GM18507 (cell line): ENCODE measurements at regions not wholly inside any gene's neighbourhood (a gene's known extent, or its start where the extent isn't known, plus 50 kb on each side); places are given as distances from the start of the nearest gene placed in this dataset.
"Not testable (repeated sequence)": the region's sequence is repeated elsewhere in the genome, so short reads cannot be mapped to it uniquely, and the experiment has no call there.

Experiments used
- DNase-seq: peaks from one replicate; pipeline ENCODE4 v3.0.0; 2011; ENCODE audit warnings: low read depth; ENCODE audit not compliant: insufficient read length; ENCODE audit errors: extremely low spot score
- FAIRE-seq: peaks from 2 replicates; lab custom pipeline; 2011; peaks lifted over from hg19 to GRCh38; lab: Jason Lieb, UNC

DNA sequence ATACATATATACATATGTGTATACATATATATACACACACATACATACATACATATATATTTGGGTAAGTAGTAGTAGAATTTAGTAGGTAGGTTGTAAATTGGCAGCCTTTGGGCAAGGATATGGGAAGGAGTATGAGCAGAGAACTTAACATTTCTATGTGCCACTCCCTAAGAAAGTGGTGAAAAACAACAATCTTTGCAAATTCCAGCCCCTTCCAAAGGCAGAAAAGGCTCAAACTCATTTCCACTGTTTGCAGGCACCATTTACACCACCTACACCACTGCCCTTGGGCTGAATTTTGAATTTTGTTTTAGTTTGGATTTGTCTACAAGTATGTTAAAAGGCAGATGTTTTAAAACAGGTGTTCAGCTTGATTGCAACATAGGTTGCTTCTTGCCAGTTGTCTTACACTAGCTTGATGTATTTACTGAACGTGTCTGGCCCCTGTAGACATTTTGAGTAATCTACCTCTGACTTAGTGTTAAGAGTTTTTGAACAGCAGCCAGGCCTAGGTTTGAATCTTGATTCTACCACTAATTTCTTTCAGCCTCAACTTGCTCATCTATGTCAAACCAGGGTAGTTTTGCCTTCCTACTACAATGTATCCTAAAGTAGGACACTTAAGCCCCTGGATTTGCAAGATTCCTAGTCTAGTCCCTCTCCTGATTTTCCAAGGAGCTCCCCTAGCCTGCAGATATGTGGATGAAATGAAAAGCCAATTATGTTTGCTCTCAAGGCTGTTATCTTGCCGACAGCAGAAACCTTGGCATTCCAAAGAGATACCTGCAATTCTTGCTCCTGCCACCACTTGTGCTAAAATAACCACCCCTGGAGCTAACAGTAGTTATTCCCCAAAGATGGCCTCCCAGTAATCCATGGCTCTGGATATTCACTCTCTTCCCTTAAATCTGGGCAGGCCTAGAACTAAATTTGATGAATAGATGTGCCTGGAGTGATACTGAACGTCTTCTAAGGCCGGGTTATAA, 156.2 kb upstream of the SLC44A1 start:
- FAIRE-seq (no peak), DNase-seq (no peak)

DNA sequence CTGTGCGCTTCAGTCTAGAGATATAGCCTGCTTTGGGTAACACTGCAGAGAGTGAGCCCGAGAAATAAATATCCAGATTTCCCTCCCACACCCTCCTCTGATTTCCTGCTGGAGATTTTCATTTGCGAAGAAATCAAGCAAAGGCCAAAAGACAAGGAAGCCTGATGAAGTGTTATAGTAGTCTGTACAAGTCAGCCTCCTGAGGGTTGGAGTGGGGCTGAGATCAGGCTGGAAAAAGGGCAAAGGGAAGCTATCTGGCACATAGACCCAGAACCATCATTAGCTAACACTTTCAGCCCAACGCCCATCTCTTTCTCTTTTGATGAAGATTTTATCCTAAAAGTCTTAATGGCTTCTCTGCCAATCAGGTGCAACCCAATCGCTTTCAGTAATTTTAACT, 154.6 kb upstream of the SLC44A1 start:
- no peak for DNase-seq

DNA sequence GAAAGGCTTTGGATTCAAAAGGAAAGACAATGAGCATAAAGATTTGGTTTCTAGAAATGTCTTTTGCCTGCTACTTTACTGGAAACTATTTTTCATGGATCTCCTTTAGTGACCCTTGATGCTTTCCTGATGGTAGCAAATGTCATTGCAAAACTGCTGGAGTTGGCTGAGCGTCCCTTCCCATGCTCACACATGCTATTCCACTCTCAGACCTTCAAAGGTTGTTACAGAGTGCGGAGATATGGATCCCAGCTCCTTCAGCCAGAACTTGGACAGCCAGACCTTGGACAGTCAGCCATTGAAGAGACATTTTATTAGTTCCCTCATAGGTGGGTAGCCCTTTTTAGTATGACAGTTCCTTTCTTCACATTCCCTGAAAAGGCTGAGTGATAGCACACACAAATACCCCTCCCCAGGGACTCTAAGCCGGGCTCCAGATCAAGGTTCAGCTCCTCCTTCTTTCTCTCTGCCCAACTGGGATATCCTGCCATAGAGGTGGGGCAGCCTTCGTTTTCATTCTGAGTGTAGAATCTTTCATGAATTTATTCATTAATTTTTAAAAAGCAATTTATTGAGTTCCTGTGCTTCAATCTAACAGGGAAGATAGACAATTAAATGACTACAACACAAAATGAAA, 153.3 kb upstream of the SLC44A1 start:
- no peak for FAIRE-seq
- DNase-seq, result no peak

More for the DNA sequence above, 154.6 kb upstream of the SLC44A1 start:
- no peak for FAIRE-seq

DNA sequence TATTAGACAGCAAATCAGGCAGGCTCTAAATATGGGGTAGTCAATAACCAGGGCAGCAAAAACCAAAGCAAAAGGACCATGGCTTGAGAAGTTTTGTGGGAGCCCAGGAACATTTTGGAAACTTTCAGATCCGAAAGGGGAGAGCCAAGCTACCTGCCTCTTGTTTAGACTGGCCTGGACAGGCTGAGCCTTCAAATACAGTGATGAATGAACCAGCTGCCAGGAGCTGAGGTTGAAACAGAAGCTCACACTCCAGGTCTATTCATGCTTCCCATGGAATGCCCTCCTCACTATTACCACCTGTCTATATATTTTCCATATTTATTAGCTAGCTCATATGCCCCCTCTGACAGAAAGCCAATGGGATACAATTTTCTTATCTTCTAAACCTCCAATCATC, 150.8 kb upstream of the SLC44A1 start:
- DNase-seq, result no peak
- FAIRE-seq, result no peak

DNA sequence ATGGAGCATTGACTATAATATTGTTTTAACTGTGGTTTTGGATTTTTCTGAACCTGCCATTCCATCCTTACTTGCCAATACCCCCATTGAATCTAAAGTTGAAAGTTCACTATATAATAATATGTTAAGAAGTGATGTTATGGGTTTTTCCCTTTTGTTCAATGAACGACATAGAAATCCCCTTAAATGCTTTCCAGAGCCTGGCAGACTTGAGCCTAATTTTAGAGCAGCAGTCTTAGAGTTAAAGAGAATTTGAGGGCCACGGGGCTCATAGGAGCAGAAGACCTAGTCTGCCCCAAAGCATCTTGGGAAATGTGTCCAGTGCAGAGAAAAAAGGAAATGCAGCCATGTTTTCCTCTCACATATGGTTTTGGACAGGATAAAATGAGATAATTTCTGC, 146.1 kb upstream of the SLC44A1 start:
- DNase-seq, result no peak
- no peak for FAIRE-seq

DNA sequence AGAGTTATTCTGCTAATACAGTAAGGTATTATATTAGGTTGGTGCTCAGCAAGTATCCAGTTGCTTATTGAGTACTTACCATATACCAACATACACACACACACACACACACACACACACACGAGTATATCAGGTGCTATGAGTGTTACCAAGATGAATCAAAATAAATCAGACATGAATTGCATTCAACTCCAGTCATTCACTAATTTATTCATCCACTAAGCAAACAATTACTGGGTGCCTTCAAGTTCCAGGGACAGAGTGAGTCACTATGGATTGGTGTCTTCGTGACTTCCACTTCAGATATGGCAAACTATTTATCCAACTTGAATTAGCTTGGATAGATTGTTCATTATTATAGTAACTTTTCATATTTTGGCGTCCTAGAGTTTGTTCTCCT, 140.7 kb upstream of the SLC44A1 start:
- no peak for FAIRE-seq
- no peak for DNase-seq

DNA sequence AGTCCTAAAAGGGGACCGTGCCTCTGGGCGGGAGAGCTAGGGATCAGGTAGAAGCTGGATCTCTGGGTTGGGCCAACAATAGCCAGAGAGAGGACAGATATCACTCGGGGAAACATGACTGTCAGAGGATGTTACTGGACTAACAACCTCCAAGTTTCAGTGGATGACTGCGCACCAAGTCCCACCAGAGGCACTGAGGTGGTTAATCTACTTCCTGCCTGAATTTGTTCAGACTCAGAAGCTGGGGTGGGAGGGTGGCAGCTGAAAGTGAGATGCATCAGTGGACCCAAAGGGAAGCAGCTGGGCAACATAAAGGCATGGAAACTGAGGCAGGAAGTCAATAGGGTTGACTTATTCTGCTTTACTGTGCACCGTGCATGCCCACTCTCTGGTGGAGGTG, 130.1 kb upstream of the SLC44A1 start:
- FAIRE-seq, result peak; percentile 62
- no peak for DNase-seq

DNA sequence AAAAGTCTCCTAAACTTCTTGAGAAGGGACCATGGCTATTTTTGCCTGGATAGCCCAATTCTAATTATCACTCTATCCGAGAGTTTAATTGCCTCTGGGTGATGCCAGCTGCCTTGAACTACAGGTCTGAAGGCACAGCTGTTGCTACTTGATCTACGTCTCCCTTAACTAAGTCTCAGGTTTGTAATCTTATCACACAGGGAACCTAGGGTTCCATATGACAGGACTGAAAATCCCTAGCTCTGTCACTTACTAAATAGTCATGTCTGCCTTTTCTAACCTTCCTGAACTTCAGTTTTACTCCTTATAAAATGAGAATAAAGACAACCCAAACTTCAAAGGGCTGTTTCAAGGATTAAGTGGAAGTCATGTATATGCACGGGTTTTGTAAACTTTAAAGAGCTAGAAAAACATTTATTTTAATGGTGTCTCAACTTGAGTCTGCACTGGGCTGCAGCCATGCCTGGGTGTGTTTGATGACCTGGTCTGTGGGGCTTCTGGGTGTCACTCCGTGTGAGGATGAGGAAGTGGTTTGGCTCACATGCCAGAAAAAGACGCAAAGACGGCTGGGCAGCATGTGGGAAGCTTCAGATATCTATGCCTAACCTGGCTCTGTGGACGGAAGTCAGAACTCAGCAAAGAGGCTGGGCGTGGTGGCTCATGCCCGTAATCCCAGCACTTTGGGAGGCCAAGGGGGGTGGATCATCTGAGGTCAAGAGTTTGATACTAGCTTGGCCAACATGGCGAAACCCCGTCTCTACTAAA, 129.3 kb upstream of the SLC44A1 start:
- FAIRE-seq (peak; percentile 78), DNase-seq (no peak)

DNA sequence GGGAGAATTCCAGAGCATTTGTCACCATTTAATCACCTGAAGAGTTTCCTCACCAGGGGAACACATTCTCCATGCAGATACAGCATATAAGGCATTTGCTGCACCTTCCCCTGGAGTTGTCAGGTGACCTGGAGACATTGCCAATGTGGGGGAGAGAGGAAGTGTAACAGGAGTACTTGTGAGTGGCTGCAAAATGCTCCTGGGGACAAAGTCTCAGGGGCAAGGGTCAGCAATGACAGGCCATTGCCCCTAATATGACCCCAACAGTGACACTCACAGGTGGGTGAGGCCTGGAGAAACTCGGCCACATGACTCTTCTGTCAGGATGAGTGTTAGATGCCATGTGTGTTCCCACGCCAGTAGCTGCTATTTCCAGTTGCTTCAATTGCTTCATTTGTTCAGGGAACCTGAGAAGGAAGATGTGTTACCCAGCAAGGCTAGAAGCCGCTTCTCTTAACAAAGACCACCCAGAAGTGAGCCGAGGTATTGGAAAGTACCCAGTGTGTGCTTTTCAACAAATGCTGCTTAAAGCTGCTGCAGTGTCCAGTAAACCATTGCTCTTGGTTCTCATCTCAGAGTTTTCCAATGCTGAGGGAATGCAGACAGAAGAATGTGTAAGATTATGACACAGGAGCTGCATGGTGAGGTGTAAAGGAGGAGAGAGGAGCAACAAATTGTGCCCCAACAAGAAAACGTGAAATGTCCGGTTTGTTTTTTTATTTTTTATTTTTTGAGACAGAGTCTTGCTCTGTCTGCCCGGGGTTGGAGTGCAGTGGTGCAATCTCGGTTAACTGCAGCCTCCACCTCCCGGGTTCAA, 128.2 kb upstream of the SLC44A1 start:
- no peak for FAIRE-seq

DNA sequence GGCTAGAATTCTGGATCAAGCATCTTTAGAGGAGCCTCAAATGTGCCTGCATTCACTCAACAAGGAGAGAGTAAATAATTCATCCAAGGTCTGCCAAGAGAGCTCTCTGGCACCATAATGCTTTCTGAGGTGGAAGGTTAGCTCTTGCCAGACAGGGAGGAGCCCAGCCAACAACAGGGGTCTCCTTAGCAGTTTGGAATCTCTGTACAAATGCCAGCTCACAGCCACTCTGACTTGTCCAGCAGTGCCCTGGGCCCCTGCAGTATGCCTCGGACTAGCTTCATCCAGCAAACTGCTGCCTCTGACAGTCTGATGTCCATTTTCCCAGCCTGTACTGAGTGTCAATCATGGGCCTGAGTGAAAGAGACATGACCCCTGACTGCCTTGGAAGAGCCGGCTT, 127.2 kb upstream of the SLC44A1 start:
- FAIRE-seq, result no peak
- DNase-seq, result no peak

More for the DNA sequence above, 128.2 kb upstream of the SLC44A1 start:
- no peak for DNase-seq

DNA sequence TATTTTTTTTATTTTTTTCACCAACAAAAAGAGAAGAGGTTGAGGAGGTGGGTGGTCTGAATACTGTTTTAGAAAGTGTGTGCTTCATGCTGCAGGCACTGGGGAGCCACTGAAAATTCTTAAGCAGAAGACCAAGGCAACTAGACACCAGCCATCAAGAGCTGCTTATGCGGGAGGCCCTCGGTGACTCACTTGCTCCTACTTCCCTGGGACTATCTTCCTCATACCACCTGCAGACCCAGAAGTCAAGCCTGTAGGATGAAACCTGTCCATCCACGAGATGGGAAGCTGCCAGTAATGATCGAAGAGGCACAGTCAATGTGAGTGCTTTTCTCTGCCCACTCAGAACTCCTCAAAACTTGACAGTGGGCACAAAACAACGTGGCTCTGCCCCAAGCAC, 125.8 kb upstream of the SLC44A1 start:
- DNase-seq (no peak), FAIRE-seq (no peak)

DNA sequence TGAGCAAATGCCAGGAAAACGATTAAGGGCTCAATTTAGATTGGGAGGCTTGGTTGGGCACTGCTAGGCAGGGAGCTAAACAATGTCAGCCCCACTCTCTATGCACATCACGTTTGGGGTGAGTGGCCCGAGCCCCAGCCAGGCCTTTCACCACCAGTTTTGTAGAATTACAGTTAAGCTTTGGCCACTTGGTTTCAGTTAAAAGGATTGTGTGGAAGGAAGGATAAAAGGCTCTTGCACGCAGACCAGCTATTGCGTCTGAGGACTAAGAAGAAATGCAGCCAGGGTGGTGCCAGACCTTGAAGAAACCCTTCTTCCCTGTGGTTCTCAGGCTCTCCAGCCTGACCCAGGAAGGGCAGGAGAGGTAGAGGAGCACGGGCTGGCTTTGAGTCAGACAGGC, 125.3 kb upstream of the SLC44A1 start:
- FAIRE-seq, result no peak
- no peak for DNase-seq

DNA sequence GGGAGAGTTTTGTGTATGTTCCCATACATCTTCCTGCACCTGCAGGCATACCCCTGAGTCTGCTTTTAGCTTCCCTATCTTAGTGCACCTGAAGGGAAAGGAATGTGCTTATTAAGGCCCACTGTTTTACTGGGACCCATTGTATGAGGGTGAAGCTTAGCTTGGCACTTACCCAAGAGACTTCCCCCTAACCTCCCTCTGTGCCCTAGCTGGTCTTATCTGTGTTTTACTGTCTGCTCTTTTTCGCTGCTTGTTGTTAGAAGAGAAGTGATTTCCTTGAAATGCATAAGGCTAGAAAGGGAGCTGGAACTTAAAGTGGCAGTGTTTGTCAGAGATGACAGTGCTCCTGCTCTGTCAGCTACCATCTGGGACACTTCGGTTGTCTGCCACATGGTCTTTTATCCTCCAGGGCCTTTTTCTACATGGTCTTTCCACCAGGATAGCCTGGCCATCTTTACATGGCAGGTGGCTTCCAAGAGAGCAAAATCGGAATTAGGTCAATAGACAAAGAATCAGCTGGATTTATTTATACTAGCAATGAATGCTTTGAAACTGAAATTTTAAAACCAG, 122.5 kb upstream of the SLC44A1 start:
- DNase-seq (no peak), FAIRE-seq (no peak)

DNA sequence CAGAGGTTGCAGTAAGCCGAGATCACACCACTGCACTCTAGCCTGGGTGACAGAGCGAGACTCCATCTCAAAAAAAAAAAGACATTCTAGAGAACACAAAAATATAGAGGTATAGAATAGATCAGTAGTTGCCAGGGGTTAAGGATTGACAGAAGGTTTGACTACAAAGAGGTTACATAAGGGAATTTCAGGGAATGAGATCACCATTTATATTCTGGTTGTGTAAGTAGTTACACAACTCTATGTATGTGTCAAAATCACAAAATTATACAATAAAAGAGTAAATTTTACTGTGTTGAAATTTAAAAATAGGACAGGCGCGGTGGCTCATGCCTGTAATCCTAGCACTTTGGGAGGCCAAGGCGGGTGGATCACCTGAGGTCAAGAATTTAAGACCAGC, 119.9 kb upstream of the SLC44A1 start:
- FAIRE-seq, DNase-seq: not testable (repeated sequence)

DNA sequence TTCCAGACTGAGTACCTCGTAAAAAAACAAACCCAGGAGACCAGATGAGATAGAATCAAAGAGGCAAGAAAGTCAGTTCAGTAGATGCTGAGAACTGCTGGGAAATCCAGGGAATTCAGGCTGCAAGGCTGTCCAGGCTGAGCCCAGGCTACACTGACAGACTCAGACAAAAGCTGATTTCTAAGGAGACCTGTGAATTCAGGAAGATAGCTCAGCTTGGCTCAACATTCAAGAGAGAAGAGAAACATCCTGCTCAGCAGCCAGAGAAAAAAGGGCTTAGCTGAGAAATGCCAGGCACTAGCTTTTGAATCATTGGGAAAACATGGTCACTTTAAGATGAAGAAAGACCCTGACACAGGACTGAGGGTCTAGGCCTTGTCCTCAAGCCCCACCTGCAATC, 118.2 kb upstream of the SLC44A1 start:
- FAIRE-seq (no peak), DNase-seq (no peak)

DNA sequence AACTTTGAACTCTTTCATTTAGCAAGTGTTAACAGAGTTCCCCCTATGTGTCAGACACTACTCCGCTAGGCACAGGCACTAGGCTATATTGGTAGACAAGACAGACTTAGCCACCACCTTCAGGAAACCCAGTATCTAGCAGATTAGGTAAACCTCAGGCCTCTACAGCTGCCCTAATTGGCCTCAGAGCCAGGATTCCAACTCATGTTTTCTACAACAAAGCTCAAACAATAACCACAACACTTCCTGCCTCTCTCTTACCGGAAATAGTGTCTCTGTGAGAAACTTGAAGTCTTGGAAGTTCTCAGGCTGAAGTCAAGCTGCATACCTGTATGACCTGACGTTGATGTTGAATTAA, 116.6 kb upstream of the SLC44A1 start:
- FAIRE-seq (peak; percentile 94), DNase-seq (peak; percentile 51)

DNA sequence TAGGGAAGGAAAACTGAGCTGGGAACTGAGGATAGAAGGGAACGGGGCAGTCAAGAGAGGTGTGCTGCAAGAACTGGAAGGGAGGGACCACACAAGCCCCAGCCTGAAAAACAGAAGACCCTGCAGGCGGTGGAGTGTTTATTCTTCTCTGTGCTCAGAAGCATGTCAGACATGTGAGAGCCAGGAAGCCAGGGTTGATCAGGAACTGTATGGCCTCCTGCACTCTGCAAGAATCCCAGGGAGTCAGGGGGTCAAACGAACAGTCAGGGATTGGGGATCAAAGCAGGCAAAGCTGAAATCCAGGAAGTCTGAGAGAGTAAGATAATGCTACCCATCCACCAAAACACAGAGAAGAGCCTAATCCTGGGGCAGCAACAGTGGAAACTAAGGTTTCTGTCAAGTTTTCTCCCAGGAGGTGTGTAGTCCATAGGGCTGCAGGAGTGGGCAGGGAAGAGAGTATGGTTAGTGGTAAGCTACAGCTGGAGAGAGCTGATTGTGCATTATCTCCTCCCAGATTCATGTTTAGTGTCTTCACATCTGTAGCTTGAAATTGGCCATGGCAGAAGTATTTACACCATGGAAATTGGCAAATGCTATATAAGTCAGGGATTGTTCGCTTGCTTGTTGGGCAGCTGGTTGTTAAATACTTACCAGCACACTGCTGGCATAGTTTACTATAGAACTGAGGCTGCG, 115.4 kb upstream of the SLC44A1 start:
- FAIRE-seq (no peak), DNase-seq (no peak)

DNA sequence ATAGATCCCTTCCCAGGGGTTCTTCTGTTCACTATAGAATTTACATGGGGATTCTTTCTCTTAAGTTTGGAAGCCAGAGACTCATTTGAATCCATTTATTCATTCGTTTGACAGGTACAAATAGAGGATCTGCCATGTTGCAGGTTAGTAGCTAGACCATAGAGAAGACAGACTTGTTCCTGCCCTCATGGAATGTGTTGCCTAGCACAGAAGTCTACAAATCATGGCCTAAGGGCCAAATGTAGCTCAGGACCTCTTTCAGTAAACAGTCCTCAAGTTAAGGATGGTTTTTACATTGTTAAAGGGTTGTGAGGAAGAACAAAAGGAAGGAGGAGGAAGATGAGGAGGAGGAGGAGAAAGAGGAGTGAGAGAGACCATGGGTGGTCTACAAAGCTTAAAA, 114.7 kb upstream of the SLC44A1 start:
- no peak for FAIRE-seq
- no peak for DNase-seq

DNA sequence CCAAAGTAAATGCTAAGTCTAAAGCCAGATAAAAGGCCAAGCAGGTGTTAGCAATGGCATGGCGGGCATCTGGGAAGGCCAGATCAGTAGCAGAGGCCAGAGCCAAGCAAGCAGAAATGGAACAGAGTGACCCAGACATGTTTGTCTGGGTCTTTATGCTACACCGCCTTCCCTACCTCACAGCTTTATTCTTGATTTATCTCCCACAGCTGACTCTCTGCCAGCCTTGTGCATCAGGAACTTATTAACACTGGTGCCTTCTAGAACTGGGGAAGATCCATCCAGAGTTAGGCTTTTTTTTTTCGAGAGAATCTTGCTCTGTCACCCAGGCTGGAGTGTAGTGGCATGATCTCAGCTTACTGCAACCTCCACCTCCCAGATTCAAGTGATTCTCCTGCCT, 112.5 kb upstream of the SLC44A1 start:
- DNase-seq (no peak), FAIRE-seq (no peak)
